ENCODE measurements at regions not wholly inside any gene's neighbourhood (a gene's known extent, or its start where the extent isn't known, plus 50 kb on each side); places are given as distances from the start of the nearest gene placed in this dataset.

DNA sequence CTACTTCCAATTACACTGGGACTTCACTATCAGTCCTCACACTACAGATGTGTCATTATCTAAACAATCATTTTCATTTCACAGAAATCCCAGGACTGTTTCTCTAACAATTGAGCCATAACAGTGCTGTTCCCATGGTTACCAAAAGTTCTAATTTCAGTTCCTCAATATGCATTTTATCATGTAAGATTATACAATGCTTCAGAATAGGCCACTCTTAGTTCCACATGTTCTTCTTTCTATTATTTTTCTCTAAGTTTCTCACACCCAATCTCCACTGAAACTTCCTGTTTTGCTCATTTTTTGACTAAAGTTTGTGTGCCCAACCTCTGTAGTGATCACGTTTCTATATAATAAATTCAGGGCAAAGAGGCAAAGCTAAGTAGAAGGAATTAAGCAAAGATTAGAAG is 185.8 kb downstream of the DUSP6 start:
- Histone ChIP-seq H3K36me3 (no peaks in the 10 kb centered on the region), H3K4me3 (no peak overlapping the region), H3K4me1 (peaks cover 0 to 13% of the 10 kb centered on the region in 2 donors), H3K27ac (no peak overlapping the region), H3K27me3 (no peaks in the 10 kb centered on the region), H3K9me3 (no peaks in the 10 kb centered on the region)
- TF ChIP-seq, protein P1, sequence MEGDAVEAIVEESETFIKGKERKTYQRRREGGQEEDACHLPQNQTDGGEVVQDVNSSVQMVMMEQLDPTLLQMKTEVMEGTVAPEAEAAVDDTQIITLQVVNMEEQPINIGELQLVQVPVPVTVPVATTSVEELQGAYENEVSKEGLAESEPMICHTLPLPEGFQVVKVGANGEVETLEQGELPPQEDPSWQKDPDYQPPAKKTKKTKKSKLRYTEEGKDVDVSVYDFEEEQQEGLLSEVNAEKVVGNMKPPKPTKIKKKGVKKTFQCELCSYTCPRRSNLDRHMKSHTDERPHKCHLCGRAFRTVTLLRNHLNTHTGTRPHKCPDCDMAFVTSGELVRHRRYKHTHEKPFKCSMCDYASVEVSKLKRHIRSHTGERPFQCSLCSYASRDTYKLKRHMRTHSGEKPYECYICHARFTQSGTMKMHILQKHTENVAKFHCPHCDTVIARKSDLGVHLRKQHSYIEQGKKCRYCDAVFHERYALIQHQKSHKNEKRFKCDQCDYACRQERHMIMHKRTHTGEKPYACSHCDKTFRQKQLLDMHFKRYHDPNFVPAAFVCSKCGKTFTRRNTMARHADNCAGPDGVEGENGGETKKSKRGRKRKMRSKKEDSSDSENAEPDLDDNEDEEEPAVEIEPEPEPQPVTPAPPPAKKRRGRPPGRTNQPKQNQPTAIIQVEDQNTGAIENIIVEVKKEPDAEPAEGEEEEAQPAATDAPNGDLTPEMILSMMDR (IDR thresholded peaks at IDR 0.05 in 4 of 5, conservative IDR thresholded peaks at IDR 0.05 in 1 of 5), result no peak
- TF ChIP-seq POLR2A (IDR thresholded peaks at IDR 0.05), result no peak
- DNase-seq (no peak), ATAC-seq (no peak)
- intact Hi-C loops (cut with DNase I; ENCODE audit: low total_unique reads) (no loop called here), in situ Hi-C loops (cut with MboI; ENCODE audit: low sequenced_read_pairs in 4 of 4) (no loop called here)

DNA sequence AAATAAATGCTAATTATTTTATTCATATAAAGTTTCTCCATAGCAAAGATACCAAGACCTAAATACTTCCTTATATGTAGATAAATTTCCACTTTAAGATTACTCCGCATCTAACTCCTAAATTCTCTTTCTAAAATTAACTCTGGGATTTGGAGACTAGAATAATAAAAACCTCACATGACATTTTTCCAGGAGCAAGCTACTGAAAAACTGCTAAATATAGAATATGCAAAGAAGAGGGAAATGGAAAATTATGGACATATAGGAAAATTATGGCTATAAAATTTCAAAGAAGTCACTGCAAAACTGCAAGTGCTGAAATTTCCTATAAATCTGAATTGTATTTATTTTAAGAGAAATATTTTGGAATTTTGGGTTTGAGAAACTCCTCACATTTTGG is 186.2 kb downstream of the DUSP6 start:
- intact Hi-C loops (cut with DNase I; ENCODE audit: low total_unique reads), result no loop called here

DNA sequence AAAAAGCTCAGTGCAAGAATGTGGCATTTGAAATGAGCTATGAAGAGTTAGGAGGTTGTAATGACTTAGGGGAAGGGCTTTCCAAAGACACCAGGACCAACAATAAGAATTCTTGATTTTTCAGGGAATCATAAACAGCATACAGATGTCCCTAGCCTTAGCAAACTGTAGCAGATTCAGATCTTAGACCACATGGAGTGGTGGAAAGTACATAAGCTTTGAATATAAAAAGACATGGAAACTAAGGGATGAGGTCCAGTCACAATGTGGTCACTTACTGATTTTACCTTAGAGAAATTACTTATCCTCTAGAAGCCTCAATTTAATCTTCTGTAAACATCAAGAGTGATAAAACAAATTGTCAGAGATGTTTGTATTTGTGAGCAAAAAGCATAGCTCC is 186.6 kb downstream of the DUSP6 start:
- in situ Hi-C loops (cut with MboI; ENCODE audit: low sequenced_read_pairs in 4 of 4), result no loop called here
- DNase-seq (no peak), ATAC-seq (no peak)
- TF ChIP-seq POLR2A (IDR thresholded peaks at IDR 0.05), result no peak
- TF ChIP-seq, protein P1 (IDR thresholded peaks at IDR 0.05 in 4 of 5, conservative IDR thresholded peaks at IDR 0.05 in 1 of 5), result no peak
- Histone ChIP-seq H3K4me1 (peaks cover 0 to 13% of the 10 kb centered on the region in 2 donors), H3K27me3 (no peaks in the 10 kb centered on the region), H3K9me3 (no peaks in the 10 kb centered on the region), H3K4me3 (no peak overlapping the region), H3K36me3 (no peaks in the 10 kb centered on the region), H3K27ac (no peak overlapping the region)
- intact Hi-C loops (cut with DNase I; ENCODE audit: low total_unique reads), result no loop called here

More for the DNA sequence above, 186.2 kb downstream of the DUSP6 start:
- no peaks in the 10 kb centered on the region for H3K9me3 ChIP-seq
- in situ Hi-C loops (cut with MboI; ENCODE audit: low sequenced_read_pairs in 4 of 4), result no loop called here
- no peak for ATAC-seq
- H3K27ac ChIP-seq, result no peak overlapping the region
- H3K4me3 ChIP-seq, result no peak overlapping the region
- TF ChIP-seq, protein P1 (IDR thresholded peaks at IDR 0.05 in 4 of 5, conservative IDR thresholded peaks at IDR 0.05 in 1 of 5), result no peak
- no peak for TF ChIP-seq POLR2A (IDR thresholded peaks at IDR 0.05)
- H3K27me3 ChIP-seq, result no peaks in the 10 kb centered on the region
- peaks cover 0 to 13% of the 10 kb centered on the region in 2 donors for H3K4me1 ChIP-seq
- no peaks in the 10 kb centered on the region for H3K36me3 ChIP-seq
- DNase-seq, result no peak

DNA sequence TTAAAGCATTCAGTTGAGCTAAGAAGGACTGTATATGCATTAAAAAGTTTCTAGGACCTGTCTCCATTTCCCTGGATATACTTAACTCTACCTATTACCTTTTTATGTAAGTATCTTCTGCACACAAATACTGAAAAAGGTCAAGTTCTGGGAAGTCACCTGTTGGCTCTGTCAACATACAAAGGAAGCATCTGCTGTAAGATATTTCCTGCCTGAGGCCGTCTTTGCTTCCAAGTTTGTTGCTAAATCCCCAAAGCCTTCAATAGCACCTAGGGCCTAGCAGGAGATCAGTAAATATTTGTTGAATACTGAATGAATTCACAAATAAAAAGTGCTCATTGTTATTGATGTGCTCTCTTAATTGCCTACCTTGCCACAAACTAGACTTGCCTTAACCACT is 188.4 kb downstream of the DUSP6 start:
- Histone ChIP-seq H3K27ac (no peak overlapping the region), H3K36me3 (no peaks in the 10 kb centered on the region), H3K4me3 (no peak overlapping the region), H3K4me1 (peaks cover 0 to 13% of the 10 kb centered on the region in 2 donors), H3K9me3 (no peaks in the 10 kb centered on the region), H3K27me3 (no peaks in the 10 kb centered on the region)
- intact Hi-C loops (cut with DNase I; ENCODE audit: low total_unique reads) (loop anchor here (5.0 kb wide), 1 partner anchor 188 kb away; the partner anchor contains the start of gene DUSP6), in situ Hi-C loops (cut with MboI; ENCODE audit: low sequenced_read_pairs in 4 of 4) (no loop called here)
- DNase-seq (no peak), ATAC-seq (no peak)
- TF ChIP-seq, protein P1 (IDR thresholded peaks at IDR 0.05 in 4 of 5, conservative IDR thresholded peaks at IDR 0.05 in 1 of 5), result no peak
- TF ChIP-seq POLR2A (IDR thresholded peaks at IDR 0.05), result no peak
